CD4-positive, alpha-beta T cell treated with Interferon gamma for 1 hour (primary cell): ENCODE measurements at regions not wholly inside any gene's neighbourhood (a gene's known extent, or its start where the extent isn't known, plus 50 kb on each side); places are given as distances from the start of the nearest gene placed in this dataset.

Source experiments
- DNase-seq: peaks from one replicate; pipeline ENCODE4 v3.0.0-alpha.2; 2020

GRCh38 chr10:21078410-21079329, 181.6 kb upstream of the NEBL start:
- no peak for DNase-seq

DNA sequence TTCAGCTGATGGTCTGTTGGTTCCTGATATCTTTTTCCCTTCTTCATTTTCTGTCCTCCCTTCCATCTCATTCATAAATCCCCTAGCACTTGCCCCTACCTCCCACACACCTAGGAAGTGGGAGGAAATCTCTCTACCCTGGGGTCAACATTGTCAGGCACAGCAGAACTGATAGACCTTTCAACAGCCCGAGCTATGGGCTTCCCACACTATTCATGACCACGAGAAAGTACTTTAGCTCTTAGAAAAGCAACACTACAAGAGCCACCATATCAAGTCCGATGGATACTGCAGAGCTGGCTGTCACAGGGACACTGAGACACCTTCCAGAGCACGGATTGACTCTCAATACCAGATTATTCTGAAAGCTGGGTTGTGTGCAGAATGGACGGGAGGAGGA, 180.6 kb upstream of the NEBL start:
- DNase-seq: no peak

DNA sequence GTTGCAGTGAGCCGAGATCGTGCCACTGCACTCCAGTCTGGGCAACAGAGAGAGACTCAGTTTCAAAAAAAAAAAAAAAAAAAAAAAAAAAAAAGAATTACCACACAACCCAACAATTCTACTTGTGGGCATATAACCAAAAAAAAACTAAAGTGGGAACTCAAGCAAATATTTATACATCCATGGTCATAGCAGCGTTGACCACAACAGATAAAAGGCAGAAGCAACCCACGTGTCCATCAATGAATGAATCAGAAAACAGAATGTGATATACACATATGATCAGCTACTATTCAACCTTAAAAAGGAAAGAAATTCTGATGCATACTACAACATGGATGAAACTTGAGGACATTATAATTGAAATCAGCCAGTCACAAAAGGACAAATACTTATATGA, 179.3 kb upstream of the NEBL start:
- DNase-seq: no peak

DNA sequence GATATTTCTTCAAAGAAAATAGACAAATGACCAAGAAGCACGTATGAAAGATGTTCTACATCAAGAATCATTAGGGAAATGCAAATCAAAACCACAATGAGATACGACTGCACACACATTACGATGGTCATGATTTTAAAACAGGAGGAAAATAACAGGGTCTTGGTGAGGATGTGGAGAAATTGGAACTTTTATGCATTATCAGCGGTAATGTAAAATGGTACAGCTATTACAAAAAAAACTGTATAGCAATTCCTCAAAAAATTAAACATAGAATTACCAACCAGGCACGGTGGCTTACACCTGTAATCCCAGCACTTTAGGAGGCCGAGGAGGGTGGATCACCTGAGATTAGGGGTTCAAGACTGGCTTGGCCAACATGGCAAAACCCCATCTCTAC, 178.8 kb upstream of the NEBL start:
- DNase-seq: no peak

- DNase-seq: no peak
Observed at GRCh38 chr10:21071001-21071673, 174.0 kb upstream of the NEBL start.

GRCh38 chr10:21069929-21070700, 173.0 kb upstream of the NEBL start:
- no peak for DNase-seq

- DNase-seq: no peak
Observed at GRCh38 chr10:21069278-21069677, 172.2 kb upstream of the NEBL start.

- no peak for DNase-seq
Observed at GRCh38 chr10:21068026-21068656, 171.0 kb upstream of the NEBL start.

DNA sequence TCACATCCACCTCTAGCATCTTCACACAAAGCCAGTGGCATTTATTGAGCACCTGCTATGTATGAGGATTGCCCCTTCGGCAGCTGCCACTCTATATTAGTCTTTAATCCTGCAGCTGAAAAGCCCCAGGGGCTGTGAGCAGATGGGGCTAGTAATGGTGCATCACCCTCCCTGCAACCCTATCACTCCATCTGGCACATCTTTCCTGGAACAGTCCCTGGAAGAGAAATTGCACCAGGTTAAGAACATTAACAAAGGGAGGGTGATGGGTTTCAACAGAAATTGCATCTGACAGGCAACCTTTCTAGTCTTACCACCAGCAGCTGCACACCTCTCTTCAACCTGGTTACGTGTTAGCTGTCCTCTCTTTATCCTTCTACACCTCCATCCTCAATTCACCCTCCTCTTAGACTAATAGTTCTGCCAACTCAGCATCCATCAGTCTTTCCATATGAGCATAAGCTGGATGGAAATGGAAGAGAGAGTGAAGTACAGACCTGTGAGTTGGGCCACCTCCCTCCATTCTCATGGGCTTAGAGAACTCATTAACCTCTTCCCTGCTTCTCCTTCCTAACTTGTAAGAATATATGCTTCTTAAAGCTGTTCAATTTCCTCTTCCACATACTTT, 168.6 kb upstream of the NEBL start:
- DNase-seq: no peak

GRCh38 chr10:21061982-21062381, 164.9 kb upstream of the NEBL start:
- DNase-seq: no peak

DNA sequence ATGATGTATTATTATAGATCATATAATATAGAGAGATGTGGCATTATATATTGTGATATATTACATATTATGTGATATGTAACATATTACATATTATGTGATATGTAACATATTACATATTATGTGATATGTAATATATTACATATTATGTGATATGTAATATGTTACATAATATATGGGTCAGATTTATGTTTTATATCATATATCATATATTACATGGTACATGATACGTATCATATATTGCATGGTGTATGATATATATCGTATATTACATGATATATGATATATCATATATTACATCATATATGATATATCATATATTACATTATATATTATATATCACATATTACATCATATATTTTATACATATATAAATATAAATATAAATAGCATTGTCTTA, 164.1 kb upstream of the NEBL start:
- DNase-seq: no peak

GRCh38 chr10:21060626-21061025, 163.5 kb upstream of the NEBL start:
- no peak for DNase-seq

GRCh38 chr10:21057989-21058388, 160.9 kb upstream of the NEBL start:
- DNase-seq: no peak

DNA sequence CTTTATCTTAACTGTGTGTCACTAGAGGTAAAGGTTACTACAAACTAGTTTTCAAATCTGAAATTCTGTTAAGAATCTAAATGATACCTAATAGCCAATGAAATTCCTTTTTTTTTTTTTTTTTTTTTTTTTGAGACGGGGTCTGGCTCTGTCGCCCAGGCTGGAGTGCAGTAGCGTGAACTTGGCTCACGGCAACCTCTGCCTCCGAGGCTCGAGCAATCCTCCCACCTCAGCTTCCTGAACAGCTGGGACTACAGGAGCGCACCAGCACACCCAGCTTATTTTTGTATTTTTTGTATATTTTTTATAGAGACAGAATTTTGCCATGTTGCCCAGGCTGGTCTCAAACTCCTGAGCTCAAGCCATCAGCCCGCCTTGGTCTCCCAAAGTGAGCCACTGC, 160.3 kb upstream of the NEBL start:
- DNase-seq: no peak

DNA sequence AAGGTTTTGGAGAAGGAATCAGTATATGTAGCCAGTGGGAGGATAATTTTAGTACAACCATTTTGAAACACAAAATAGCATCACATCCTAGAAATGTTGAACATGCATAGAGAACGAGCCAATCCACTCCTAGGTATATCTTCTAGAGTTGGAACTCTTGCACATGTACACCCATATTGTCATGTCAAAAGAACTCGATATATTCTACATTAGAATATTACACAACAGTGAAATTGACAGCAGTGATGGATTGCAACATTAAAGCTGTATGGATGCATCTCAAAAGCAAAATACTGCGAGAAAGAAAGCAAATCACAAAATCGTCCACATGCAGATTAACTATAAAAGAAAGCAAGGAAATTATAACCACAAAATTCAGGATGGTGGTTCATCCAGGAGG, 159.3 kb upstream of the NEBL start:
- DNase-seq: no peak

GRCh38 chr10:21055339-21056135, 158.4 kb upstream of the NEBL start:
- DNase-seq: no peak

DNA sequence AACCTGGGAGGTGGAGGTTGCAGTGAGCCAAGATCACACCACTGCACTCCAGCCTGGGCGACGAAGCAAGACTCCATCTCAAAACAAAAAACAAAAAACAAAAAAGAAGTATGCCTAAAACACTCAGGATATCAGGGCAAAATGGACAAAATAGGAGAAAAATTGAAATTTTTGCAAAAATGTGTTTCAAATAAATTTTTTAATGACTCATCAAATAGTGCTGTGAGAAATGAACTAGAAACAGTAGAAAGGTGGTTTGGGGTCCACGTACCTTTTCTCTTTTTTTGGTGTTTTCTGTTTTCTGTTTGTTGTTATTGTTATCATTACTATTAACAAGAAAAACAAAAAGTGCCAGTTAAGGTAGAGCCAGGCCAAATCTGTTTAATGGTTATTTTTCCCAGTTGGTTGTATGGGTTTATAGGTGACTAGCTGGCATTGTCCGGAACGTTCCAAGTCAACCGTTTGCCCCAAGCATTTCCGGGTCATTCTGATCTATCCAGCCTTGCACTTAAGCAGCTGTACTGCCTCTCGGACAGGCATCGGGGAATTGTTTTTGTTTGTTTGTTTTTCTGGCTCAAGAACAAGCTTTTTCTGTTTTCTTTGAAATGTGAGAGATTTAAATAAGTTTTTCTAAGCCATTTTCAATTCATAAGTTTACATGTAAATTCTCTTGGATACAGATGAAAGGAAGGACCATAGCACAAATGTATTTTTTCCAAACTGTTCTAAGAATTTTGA, 157.0 kb upstream of the NEBL start:
- DNase-seq: no peak

- DNase-seq: no peak
Observed at GRCh38 chr10:21052709-21053104, 155.6 kb upstream of the NEBL start.

- no peak for DNase-seq
Observed at GRCh38 chr10:21052072-21052708, 155.1 kb upstream of the NEBL start.

DNA sequence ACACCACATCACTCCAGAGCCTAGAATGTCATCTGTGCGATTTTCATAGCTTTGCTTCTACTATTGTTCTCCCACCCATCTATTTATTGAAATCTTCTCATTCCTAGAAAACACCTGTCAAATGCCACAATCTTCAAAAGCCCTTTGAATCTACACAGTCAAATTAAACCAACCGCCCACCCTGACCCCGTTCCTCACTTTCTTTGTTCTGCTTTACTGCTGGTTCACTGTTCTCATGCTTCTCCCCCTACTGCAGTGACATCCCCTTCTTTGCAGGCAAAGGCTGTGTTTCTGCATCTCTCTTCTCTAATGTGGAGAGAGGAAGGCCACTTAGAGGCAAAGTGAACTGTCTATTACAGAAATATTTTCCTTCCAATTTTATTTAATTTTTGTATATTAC, 152.4 kb upstream of the NEBL start:
- DNase-seq: no peak

DNA sequence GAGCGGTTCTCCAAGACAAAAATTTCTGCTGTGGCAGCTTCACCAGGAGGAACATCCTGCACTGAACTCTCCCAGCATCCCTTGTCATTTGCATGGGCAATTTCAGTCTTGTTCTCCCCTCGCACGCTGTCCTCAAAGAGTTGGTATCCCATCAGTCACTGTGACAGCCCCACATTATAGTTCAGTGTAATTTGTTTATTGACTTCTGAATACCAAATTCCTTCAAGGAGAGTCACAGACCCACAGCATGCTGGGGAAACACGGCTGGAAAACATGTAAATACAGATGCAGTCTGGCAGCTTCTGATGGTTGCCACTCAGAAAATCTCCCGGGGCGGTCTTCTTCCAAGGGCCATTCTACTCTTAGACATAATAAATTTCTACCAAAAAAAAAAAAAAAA, 151.0 kb upstream of the NEBL start:
- DNase-seq: no peak
